Transverse colon (tissue), 4 donors: ENCODE measurements at regions not wholly inside any gene's neighbourhood (a gene's known extent, or its start where the extent isn't known, plus 50 kb on each side); places are given as distances from the start of the nearest gene placed in this dataset.

Source experiments
- DNase-seq: peaks from one replicate; pipeline ENCODE4 v3.0.0-alpha.2; 2019
- H3K27ac ChIP-seq, 4 donors: fragments of 200-600 bp; sonication (generic); 2 replicates each; pipeline ENCODE4 v1.5.1; 2016 to 2018; ENCODE audit warnings: inconsistent platforms in 4 of 4
- H3K27me3 ChIP-seq: fragments of 200-600 bp; sonication (generic); 2 replicates; pipeline ENCODE4 v1.5.1; 2017; ENCODE audit warnings: inconsistent platforms
- H3K36me3 ChIP-seq, 4 donors: fragments of 200-600 bp; sonication (generic); 2 replicates each; pipeline ENCODE4 v1.5.1; 2017 to 2019; ENCODE audit warnings: inconsistent platforms in 4 of 4
- H3K4me1 ChIP-seq, 4 donors: fragments of 200-600 bp; sonication (generic); 2 replicates each; pipeline ENCODE4 v1.5.1; 2017 to 2020; ENCODE audit warnings: inconsistent platforms in 4 of 4
- H3K4me3 ChIP-seq, 4 donors: fragments of 200-600 bp; sonication (generic); 1 replicate in 1 of 4; 2 replicates in 3 of 4; pipeline versions ENCODE4 v1.5.1 to v1.6.1; 2017 to 2019; ENCODE audit warnings: inconsistent platforms in 4 of 4
- H3K9me3 ChIP-seq, 2 donors: fragments of 200-600 bp; sonication (generic); 2 replicates each; pipeline ENCODE4 v1.5.1; 2017 to 2019; ENCODE audit warnings: inconsistent platforms in 2 of 2
- EP300 ChIP-seq: sonication (generic); formaldehyde crosslinking; IDR thresholded peaks from one replicate; pipeline ENCODE4 v1.6.1; 2017; ENCODE audit warnings: antibody characterized with exemption, low read depth
- POLR2A ChIP-seq: fragments of 450-650 bp; IDR thresholded peaks from one replicate; pipeline ENCODE4 v1.6.1; 2016; ENCODE audit warnings: antibody characterized with exemption, mild to moderate bottlenecking, moderate library complexity
- POLR2AphosphoS5 ChIP-seq, 3 donors: sonication (generic); formaldehyde crosslinking; IDR thresholded peaks; one replicate each; pipeline ENCODE4 v1.6.1; 2016; ENCODE audit warnings: antibody characterized with exemption in 3 of 3
- whole genome bisulfite sequencing, 2 donors: methylation state at CpG; one replicate each; pipeline ENCODE4 v1.1.5; 2018; ENCODE audit warnings: low coverage in 1 of 2; 5-methylcytosine and 5-hydroxymethylcytosine counted together
- in situ Hi-C, 4 donors: fragments of 200-750 bp; cut with MboI; loops; one replicate each; pipeline versions ENCODE4 v1.15.0 to v1.15.1; 2017; ENCODE audit warnings: low sequenced_read_pairs in 3 of 4, low pct_ligation_motif_present in 1 of 4, low pct_unique_long_range_greater_than_20kb in 1 of 4
- intact Hi-C: fragments of 100-400 bp; cut with DNase I; formaldehyde crosslinking; loops from one replicate; pipeline ENCODE4 v1.15.1; 2023; ENCODE audit warnings: low total_unique reads
- TF ChIP-seq, protein P1 (sequence below), 5 experiments: fragments of 200-600 bp in 3 of 5; fragments of 450-650 bp in 2 of 5; sonication (generic) in 3 of 5; IDR thresholded peaks; 1 replicate in 2 of 5; 2 replicates in 3 of 5; pipeline ENCODE4 v1.5.1; 2016 to 2017; ENCODE audit warnings: antibody characterized with exemption in 5 of 5, inconsistent platforms in 3 of 5, mild to moderate bottlenecking in 2 of 5, moderate library complexity in 1 of 5

GRCh38 chr6:1176567-1176966 lies 135.3 kb upstream of the FOXQ1 start:
- Histone ChIP-seq H3K4me3 (no peak overlapping the region), H3K9me3 (no peaks in the 10 kb centered on the region), H3K36me3 (no peaks in the 10 kb centered on the region), H3K4me1 (no peaks in the 10 kb centered on the region), H3K27ac (no peak overlapping the region), H3K27me3 (no peaks in the 10 kb centered on the region)
- in situ Hi-C loops (no loop called here), intact Hi-C loops (no loop called here)
- TF ChIP-seq, protein P1, sequence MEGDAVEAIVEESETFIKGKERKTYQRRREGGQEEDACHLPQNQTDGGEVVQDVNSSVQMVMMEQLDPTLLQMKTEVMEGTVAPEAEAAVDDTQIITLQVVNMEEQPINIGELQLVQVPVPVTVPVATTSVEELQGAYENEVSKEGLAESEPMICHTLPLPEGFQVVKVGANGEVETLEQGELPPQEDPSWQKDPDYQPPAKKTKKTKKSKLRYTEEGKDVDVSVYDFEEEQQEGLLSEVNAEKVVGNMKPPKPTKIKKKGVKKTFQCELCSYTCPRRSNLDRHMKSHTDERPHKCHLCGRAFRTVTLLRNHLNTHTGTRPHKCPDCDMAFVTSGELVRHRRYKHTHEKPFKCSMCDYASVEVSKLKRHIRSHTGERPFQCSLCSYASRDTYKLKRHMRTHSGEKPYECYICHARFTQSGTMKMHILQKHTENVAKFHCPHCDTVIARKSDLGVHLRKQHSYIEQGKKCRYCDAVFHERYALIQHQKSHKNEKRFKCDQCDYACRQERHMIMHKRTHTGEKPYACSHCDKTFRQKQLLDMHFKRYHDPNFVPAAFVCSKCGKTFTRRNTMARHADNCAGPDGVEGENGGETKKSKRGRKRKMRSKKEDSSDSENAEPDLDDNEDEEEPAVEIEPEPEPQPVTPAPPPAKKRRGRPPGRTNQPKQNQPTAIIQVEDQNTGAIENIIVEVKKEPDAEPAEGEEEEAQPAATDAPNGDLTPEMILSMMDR (IDR thresholded peaks at IDR 0.05) = no peak
- TF ChIP-seq POLR2A (no peak), EP300 (no peak), POLR2AphosphoS5 (IDR thresholded peaks at IDR 0.05) (no peak)
- DNase-seq = no peak
- whole genome bisulfite sequencing, 2 donors = 60 to 94% methylated on average over 1 to 6 of the region's 6 CpGs

DNA sequence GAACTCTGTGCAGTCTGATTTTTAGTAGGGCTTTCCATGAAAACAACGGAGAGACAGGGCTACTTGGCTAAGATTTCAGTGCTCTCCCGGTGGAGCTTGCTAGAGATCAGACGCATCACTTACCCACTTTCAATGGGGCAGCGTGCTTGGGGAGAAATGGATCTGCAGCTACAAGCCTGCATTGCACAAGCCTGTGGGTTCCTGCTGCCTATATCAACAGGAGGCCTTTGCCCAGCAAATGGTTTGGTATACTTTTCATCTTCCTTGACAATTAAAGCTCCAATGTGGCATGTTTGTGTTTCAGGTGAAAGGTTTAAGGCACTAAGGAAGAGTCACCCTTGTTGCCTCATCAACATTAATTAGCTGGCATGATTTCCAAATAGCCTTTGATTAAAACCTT lies 136.0 kb upstream of the FOXQ1 start:
- no peak for TF ChIP-seq POLR2A
- TF ChIP-seq POLR2AphosphoS5 (IDR thresholded peaks at IDR 0.05) = no peak
- TF ChIP-seq, protein P1 (IDR thresholded peaks at IDR 0.05) = no peak
- TF ChIP-seq EP300 = no peak
- in situ Hi-C loops = no loop called here

GRCh38 chr6:1170794-1171193 lies 141.1 kb upstream of the FOXQ1 start:
- Histone ChIP-seq H3K4me1 (no peaks in the 10 kb centered on the region), H3K9me3 (no peaks in the 10 kb centered on the region), H3K36me3 (no peaks in the 10 kb centered on the region), H3K4me3 (no peak overlapping the region), H3K27me3 (no peaks in the 10 kb centered on the region), H3K27ac (no peak overlapping the region)
- in situ Hi-C loops (no loop called here), intact Hi-C loops (no loop called here)
- WGBS, 2 donors = 66 to 69% methylated on average over 4 to 8 of the region's 8 CpGs
- TF ChIP-seq POLR2A (no peak), EP300 (no peak), POLR2AphosphoS5 (IDR thresholded peaks at IDR 0.05) (no peak)
- TF ChIP-seq, protein P1 (IDR thresholded peaks at IDR 0.05) = no peak
- DNase-seq = no peak

More for the DNA sequence above, 136.0 kb upstream of the FOXQ1 start:
- H3K4me3 ChIP-seq = no peak overlapping the region
- H3K27me3 ChIP-seq = no peaks in the 10 kb centered on the region
- no peak for DNase-seq
- no peaks in the 10 kb centered on the region for H3K36me3 ChIP-seq
- intact Hi-C loops = no loop called here
- 91 to 100% methylated on average over 1 to 4 of the region's 4 CpGs for WGBS, 2 donors
- H3K9me3 ChIP-seq = no peaks in the 10 kb centered on the region
- H3K4me1 ChIP-seq = no peaks in the 10 kb centered on the region
- no peak overlapping the region for H3K27ac ChIP-seq

DNA sequence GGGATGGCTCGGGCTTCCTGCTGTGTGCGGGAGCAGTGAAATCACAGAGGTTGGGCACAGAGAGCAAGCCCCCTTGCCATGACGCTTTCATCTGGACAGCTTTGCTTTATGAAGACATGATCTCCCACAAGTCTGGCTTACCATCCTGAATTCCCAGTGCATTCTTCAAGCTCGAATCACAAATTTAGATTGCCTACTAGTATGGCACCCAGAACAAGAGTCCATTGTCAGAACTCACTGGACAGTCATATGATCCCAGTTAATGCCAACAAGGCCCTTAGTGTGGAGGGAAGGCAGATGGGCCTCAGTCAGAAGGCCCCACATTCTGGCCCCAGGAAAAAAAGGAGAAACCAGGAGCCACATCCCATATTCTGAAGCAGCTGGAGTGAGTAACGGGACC lies 147.3 kb upstream of the FOXQ1 start:
- no peak for TF ChIP-seq POLR2AphosphoS5 (IDR thresholded peaks at IDR 0.05)
- TF ChIP-seq, protein P1 (IDR thresholded peaks at IDR 0.05) = no peak
- TF ChIP-seq EP300 = no peak
- TF ChIP-seq POLR2A = no peak
- intact Hi-C loops (no loop called here), in situ Hi-C loops (no loop called here)
- Histone ChIP-seq H3K27ac (no peak overlapping the region), H3K36me3 (no peaks in the 10 kb centered on the region), H3K4me3 (no peak overlapping the region), H3K9me3 (no peaks in the 10 kb centered on the region), H3K4me1 (no peaks in the 10 kb centered on the region), H3K27me3 (no peaks in the 10 kb centered on the region)
- no peak for DNase-seq
- 78% methylated on average over 5 of the region's 5 CpGs; no CpG with 5 or more reads in 1 of the 2 donors for WGBS, 2 donors
